Left lung (tissue), 4 donors: ENCODE measurements at regions not wholly inside any gene's neighbourhood (a gene's known extent, or its start where the extent isn't known, plus 50 kb on each side); places are given as distances from the start of the nearest gene placed in this dataset.

Experiments used
- ATAC-seq: fragments of 200-7000 bp; cut with Tn5 transposase; one replicate; pipeline ENCODE4 v1.9.1; 2020; ENCODE audit warnings: moderate library complexity
- DNase-seq, 4 donors: peaks; one replicate each; pipeline ENCODE4 v3.0.0-alpha.2; 2013 to 2020
- H3K27ac ChIP-seq, 2 donors: fragments of 200-600 bp; sonication (generic) in 1 of 2; one replicate each; pipeline versions ENCODE4 v1.5.0 to v1.8.0; 2020 to 2021
- H3K27me3 ChIP-seq, 2 donors: fragments of 200-600 bp; sonication (generic) in 1 of 2; one replicate each; pipeline versions ENCODE4 v1.5.0 to v1.8.0; 2020 to 2021
- H3K36me3 ChIP-seq, 2 donors: fragments of 200-600 bp; sonication (generic) in 1 of 2; one replicate each; pipeline versions ENCODE4 v1.5.0 to v1.8.0; 2020 to 2021
- H3K4me1 ChIP-seq, 2 donors: fragments of 200-600 bp; one replicate each; pipeline ENCODE4 v1.8.0; 2021
- H3K4me3 ChIP-seq, 2 donors: fragments of 200-600 bp; sonication (generic) in 1 of 2; one replicate each; pipeline versions ENCODE4 v1.5.0 to v1.8.0; 2020 to 2021; ENCODE audit warnings: mild to moderate bottlenecking in 1 of 2
- H3K9me3 ChIP-seq, 2 donors: fragments of 200-600 bp; sonication (generic) in 1 of 2; one replicate each; pipeline versions ENCODE4 v1.5.0 to v1.8.0; 2020 to 2021
- CTCF ChIP-seq, 2 donors: fragments of 200-600 bp; sonication (generic) in 1 of 2; IDR thresholded peaks; one replicate each; pipeline versions ENCODE4 v1.5.0 to v1.8.0; 2021; ENCODE audit warnings: antibody characterized with exemption in 2 of 2
- intact Hi-C, 2 donors: fragments of 100-400 bp; cut with DNase I; formaldehyde crosslinking; loops; one replicate each; pipeline versions ENCODE4 v1.11.2 to v1.14.2; 2022
- donor health status: DM: no; HTN: yes; CAD: no.
- donor health status: DM: no; HTN: no; CAD: no.

- Histone ChIP-seq H3K9me3 (peaks cover 0 to under 1% of the 10 kb centered on the region in 2 donors), H3K27ac (no peak overlapping the region), H3K4me1 (no peaks in the 10 kb centered on the region), H3K36me3 (no peaks in the 10 kb centered on the region), H3K27me3 (no peaks in the 10 kb centered on the region), H3K4me3 (no peak overlapping the region)
- no peak for ATAC-seq
- intact Hi-C loops: no loop called here
- DNase-seq: no peak
- TF ChIP-seq CTCF (IDR thresholded peaks at IDR 0.05): no peak
Measured at GRCh38 chr6:23498013-23498412, 628.0 kb upstream of the NRSN1 start.

GRCh38 chr6:23499549-23499948, 626.5 kb upstream of the NRSN1 start:
- intact Hi-C loops: no loop called here
- Histone ChIP-seq H3K27me3 (no peaks in the 10 kb centered on the region), H3K36me3 (no peaks in the 10 kb centered on the region), H3K27ac (no peak overlapping the region), H3K4me3 (no peak overlapping the region), H3K4me1 (no peaks in the 10 kb centered on the region), H3K9me3 (peaks cover 0 to 5% of the 10 kb centered on the region in 2 donors)
- no peak for DNase-seq
- ATAC-seq: no peak
- no peak for TF ChIP-seq CTCF (IDR thresholded peaks at IDR 0.05)

GRCh38 chr6:23503173-23503572, 622.8 kb upstream of the NRSN1 start:
- DNase-seq (no peak), ATAC-seq (no peak)
- no peak overlapping the region for H3K27ac ChIP-seq
- H3K9me3 ChIP-seq: peaks cover 0 to 5% of the 10 kb centered on the region in 2 donors
- H3K4me1 ChIP-seq: no peaks in the 10 kb centered on the region
- intact Hi-C loops: no loop called here
- TF ChIP-seq CTCF (IDR thresholded peaks at IDR 0.05): no peak
- H3K4me3 ChIP-seq: no peak overlapping the region
- H3K27me3 ChIP-seq: no peaks in the 10 kb centered on the region
- H3K36me3 ChIP-seq: no peaks in the 10 kb centered on the region

- DNase-seq: no peak
- Histone ChIP-seq H3K4me3 (no peak overlapping the region), H3K27me3 (no peaks in the 10 kb centered on the region), H3K4me1 (no peaks in the 10 kb centered on the region), H3K9me3 (peaks cover 0 to 5% of the 10 kb centered on the region in 2 donors), H3K27ac (no peak overlapping the region), H3K36me3 (no peaks in the 10 kb centered on the region)
- intact Hi-C loops: no loop called here
- TF ChIP-seq CTCF (IDR thresholded peaks at IDR 0.05): no peak
- ATAC-seq: no peak
Measured at GRCh38 chr6:23505026-23505425, 621.0 kb upstream of the NRSN1 start.

GRCh38 chr6:23510778-23511510, 615.1 kb upstream of the NRSN1 start:
- no peak for TF ChIP-seq CTCF (IDR thresholded peaks at IDR 0.05)
- H3K27ac ChIP-seq: no peak overlapping the region
- H3K27me3 ChIP-seq: no peaks in the 10 kb centered on the region
- H3K36me3 ChIP-seq: no peaks in the 10 kb centered on the region
- no peak overlapping the region for H3K4me3 ChIP-seq
- intact Hi-C loops: no loop called here
- no peaks in the 10 kb centered on the region for H3K4me1 ChIP-seq
- H3K9me3 ChIP-seq: no peaks in the 10 kb centered on the region
- ATAC-seq (no peak), DNase-seq (no peak)
